HG02763 (cell line): ENCODE measurements at regions not wholly inside any gene's neighbourhood (a gene's known extent, or its start where the extent isn't known, plus 50 kb on each side); places are given as distances from the start of the nearest gene placed in this dataset.
"Not testable (repeated sequence)": the region's sequence is repeated elsewhere in the genome, so short reads cannot be mapped to it uniquely, and the experiment has no call there.

Experiments
- ATAC-seq: cut with Tn5 transposase; IDR thresholded peaks from one replicate; pipeline ENCODE4 v1.9.1; 2021; ENCODE audit warnings: mild to moderate bottlenecking, moderate library complexity; ENCODE audit not compliant: unreplicated experiment

DNA sequence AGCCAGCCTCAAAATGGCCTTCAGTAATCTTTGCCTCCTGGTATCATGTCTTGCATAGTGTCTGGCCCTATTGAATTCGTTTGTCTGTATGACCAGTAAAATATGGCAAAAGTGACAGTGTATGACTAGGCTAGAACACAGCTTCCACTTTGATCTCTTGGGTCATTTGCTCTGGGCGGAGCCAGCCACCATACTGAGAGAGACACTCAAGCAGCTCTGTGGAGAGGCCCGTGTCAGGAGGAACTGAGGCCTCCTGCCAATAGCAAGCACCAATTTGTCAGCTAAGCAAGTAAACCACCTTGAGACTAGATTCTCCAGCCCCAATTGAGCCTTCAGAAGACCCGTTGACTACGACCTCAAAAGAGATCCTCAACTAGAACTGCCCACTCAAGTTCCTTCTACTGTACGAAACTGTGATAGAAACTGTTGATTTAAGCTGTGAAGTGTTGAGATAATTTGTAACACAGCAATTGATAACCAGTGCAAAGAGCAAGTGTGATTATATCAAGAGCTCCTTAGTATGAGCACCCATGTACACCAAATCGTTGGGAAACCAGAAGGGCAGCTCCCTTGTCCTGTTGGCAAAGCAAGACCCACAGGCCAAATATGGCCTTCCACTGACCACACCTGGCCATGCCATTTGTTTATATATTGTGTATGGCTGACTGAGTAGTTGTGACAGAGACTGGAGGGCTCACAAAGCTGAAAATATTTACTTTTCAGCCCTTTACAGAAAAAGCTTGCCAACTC is 52.7 kb upstream of the SERBP1 start:
- ATAC-seq: no peak

DNA sequence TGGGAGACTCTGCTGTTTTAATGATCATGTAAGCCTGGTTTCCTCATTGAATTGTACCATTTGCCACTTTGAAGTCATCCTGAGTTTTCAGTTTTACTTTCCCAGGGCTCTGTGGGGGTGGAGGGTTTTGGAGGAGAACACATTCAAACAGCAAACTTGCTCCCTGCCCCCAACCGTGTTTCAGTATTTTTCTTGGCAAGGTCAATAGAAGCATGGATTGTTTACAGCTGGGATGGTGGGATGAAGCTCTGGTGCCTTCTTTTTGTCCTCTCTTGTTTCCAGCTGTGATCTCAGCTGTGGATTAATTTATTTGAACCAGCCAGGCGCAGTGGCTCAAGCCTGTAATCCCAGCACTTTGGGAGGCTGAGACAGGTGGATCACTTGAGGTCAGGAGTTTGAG is 54.3 kb upstream of the SERBP1 start:
- ATAC-seq: no peak

DNA sequence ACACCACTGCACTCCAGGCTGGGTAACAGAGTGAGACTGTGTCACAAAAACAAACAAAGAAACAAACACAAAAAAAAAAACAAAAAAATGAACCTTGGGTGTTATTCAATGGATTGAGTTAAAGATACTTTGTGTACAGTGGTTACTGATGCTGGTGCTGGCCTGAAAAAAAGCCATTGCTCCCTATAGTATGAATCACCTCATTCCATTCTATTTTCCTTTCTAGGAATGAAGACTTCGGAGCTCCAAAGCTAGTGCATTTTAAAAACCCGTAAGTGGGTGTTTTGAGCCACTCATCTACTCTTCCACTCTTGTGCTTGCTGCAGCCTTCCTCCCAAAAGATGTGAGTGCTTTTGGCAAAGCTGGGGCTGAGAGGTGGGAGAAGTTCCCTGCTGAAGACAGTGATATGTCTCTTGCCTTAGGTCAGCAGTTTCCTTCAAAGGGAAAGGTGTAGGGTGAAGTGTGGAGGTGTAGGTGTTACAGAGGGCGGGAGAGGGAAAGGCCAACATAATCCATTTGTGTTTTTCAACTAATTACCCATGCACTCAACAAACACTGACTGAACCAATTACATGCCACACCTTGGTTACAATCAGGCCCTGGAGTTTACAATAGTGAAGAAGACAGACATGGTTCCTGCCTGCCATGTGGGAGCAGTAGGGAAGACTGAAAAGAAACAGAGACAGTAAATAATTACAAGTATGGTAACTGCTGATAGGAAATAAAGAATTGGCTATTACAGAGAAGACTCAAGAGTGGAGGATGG is 55.0 kb upstream of the SERBP1 start:
- no peak for ATAC-seq

DNA sequence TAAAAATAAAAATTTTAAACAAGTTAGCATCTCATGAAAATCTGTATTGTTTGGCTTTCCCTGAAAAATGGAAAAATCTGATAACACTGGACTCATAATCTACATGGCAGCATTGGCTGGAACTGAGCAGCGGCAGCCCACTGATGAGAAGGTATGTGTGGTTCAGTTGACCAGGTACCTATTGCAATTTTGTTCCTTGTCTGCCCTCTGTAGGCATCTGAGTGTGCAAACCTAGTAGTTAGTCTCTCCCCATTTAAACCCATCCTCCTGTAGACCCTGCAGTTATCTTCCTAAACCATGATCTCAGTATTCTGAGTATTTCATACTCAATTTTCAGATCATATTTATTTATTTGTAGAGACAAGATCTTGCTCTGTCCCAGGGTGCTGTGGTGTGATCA is 59.4 kb upstream of the SERBP1 start:
- no peak for ATAC-seq

DNA sequence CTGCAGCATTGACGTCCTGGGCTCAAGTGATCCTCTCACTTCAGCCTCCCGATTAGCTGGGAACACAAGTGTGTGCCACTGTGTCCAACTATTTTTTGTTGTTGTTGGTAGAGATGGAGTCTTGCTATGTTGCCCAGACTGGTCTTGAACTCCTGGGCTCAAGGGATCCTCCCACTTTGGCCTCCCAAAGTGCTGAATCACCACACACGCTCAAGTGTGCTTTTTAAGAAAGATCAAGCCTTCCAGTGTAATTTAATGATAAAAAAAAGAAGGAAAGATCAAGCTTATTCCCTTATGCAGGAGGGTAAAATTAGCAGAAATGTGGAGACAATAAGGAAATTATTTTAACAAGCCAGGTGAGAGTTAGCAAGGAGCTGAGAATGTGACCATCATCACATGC is 61.1 kb upstream of the SERBP1 start:
- no peak for ATAC-seq

DNA sequence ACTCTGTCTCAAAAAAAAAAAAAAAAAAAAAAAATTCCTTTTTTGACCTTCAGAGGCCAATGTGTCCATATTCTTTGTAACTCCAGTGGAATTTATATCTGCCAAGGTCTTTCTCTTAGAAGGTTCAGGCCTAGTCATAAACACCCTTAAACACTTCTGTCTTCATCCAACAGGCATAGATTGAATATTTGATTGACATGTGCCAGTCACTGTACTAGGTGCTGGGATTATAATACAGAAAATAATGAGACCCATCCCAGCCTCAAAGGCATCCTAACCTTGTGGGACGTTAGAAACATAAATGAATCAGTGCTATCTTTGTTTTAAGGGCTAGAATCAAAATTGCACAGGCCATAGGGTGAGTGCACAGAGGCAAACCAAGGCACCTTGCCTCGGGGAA is 62.9 kb upstream of the SERBP1 start:
- no peak for ATAC-seq

DNA sequence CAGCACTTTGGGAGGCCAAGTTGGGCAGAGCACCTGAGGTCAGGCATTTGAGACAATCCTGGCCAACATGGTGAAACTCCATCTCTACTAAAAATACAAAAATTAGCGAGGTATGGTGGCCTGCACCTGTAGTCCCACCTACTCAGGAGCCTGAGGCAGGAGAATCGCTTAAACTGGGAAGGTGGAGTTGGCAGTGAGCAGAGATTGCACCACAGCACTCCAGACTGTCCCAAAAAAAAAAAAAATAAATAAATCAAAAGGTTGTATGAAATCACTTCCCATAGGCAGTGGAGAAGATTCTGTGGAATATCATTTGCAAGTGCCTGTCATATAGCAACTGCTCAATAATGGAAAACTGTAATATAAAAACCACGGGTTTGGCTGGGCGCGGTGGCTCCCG is 65.1 kb upstream of the SERBP1 start:
- no peak for ATAC-seq

DNA sequence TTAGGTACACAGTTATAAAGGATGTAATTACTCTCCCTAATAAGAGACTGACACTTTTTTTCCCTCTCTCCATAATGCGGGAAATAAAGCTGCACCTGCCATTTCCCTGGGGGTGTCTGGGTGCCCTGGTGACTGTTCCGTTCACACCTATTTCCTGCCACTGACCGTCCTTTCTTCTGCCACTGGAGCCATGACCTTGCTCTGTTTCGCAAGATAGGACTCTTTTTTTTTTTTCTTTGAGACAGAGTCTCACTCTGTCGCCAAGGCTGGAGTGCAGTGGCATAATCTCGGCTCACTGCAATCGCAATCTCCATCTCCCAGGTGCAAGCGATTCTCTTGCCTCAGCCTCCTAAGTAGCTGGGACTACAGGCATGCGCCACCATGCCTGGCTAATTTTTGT is 66.1 kb upstream of the SERBP1 start:
- ATAC-seq: no peak

DNA sequence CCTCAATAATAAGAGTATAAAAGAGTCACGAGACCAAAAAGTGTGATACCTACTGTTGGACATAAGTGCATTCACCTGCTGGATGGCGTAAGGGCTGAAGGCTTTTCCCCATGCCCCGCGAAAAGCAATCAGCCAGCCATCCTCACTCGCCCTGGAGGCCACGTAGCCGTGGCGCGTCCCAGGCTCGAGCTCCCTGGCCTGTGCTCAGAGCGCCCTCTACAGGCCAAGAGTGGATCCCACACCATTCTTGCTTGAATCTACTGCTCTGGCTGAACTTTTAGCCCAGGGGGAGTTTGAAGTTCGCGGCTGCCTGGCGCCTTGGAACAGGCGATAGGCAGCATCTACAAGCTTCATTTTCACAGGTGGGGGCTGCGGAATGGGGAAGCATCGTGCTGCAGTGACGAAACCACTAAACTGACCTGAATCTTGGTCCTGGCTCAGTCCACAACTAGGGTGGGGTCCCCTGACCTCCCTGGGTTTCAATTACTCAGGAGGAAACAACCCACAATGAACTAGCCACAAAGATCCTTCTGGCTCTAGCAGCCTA is 70.3 kb upstream of the SERBP1 start:
- ATAC-seq: peak; percentile 97

DNA sequence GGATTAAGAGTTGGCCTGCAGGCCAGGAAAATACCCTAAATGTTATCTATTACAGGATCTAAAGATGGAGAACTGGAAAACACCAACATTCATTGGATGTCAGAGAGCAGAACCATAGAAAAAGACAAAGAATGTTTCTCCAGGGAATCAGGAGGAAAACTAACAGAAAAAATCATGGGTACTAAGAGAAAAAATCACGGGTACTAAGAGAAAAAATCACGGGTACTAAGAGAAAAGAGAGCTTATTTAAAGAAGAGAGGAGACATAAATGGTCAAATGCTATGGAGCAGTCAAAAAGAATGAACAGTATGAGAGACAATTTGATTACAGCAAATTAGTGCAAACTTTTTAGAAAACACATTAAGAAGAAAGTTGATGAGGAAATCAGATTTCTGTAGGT is 73.8 kb upstream of the SERBP1 start:
- ATAC-seq: no peak

DNA sequence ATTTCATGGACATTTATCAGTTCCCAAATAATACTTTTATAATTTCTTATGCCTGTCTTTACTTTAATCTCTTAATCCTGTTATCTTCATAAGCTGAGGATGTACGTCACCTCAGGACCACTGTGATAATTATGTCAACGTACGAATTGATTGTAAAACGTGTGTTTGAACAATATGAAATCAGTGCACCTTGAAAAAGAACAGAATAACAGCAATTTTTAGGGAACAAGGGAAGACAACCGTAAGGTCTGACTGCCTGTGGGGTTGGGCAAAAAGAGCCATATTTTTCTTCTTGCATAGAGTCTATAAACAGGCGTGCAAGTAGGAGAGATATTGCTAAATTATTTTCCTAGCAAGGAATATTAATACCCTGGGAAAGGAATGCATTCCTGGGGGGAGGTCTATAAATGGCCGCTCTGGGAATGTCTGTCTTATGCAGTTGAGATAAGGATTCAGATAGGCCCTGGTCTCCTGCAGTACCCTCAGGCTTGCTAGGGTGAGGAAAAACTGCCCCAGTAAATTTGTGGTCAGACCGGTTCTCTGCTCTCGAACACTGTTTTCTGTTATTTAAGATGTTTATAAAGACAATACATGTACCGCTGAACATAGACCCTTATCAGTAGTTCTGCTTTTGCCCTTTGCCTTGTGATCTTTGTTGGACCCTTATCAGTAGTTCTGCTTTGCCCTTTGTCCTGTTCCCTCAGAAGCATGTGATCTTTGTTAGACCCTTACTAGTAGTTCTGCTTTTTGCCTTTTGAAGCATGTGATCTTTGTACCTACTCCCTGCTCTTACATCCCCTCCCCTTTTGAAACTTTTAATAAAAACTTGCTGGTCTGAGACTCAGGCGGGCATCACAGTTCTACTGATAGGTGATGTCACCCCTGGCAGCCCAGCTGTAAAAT is 83.4 kb upstream of the SERBP1 start:
- not testable (repeated sequence) for ATAC-seq

DNA sequence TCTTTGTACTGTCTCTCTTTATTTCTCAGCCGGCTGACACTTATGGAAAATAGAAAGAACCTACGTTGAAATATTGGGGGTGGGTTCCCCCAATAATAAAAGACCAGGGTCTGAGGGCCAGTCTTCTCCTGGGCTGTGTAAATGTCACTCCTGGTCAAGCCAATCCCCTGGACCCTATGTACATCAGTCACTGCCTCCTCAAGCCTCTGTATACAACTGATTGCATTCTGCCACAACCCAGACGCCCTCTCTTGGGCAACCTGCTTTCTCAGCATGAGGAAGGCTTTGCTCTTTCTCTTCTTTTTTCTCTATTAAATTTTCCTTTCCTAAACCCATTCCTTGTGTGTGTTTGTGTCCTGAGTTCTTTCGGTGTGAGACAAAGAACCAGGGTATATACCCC is 84.1 kb upstream of the SERBP1 start:
- ATAC-seq: no peak

DNA sequence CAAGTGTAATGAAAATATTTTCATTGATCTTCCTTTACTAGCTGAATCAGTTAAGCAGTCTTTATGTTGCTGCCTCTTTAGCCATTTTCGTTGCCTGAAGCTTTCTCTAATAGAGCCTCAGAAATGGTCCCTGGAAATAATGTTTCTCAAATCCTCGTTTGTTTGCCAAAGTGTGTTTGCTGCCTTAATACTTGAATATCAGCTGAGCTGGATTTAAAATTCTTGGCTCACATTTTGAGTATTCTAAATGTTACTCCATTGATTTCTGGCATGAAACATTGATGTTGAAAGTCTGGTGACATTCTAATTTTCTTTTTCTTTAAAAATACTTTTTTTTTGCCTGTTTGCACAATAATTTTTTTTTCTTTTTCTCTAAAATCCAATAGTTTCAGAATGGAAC is 84.6 kb upstream of the SERBP1 start:
- no peak for ATAC-seq

DNA sequence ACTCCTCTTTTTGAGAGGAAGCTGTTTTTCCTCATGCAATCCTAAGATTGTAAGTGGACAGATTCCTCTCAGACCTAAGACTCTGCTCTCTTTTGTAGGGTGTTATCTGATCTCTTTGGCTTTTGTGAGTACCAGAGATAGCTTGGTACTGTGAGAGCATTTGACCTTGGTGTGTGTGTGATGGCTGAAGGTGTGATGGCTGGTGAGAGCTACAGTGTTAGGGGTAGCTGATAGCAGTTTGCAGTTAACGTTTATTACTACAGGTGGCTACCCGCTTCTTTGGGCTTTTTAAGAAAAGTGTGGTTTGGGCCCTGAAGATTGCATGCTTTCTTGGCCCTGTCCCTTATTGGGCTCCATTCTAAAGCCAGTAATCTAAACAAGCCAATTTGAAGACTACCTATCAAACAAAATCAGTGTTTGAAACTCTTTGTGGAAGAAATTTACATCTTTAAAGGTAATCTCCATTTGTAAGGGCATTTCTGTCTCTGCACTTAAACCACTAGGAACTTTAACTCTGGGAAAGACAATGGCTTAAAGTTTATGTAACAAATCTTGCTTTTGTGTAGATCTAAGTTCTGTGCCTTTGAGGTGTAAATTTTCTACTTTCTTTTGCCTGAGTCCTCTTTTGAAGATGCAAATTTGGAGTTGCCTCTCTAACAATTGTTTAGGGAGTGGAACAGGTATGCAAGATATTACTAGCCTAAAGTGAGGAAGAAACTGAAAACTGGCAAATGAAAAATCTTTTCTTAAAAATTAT is 85.3 kb upstream of the SERBP1 start:
- ATAC-seq: no peak

DNA sequence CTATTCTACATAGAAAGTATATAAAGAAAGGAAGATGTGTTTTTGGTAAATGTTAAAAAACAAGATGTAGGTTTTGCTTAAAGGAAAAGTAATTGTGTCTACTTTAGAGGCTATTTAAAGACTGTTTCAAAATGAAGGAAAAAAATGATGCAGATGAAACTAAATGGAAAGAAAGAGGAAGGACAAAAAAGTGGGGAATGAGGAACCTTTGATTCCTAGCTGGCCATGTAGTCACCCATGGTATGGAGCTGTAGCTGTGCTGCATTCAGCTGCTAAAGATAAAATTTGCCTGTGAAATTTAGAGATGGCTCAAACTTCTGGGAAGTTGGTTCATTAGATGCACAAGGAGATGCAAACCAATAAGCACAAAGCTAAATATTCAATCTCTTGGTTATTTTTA is 86.8 kb upstream of the SERBP1 start:
- no peak for ATAC-seq

DNA sequence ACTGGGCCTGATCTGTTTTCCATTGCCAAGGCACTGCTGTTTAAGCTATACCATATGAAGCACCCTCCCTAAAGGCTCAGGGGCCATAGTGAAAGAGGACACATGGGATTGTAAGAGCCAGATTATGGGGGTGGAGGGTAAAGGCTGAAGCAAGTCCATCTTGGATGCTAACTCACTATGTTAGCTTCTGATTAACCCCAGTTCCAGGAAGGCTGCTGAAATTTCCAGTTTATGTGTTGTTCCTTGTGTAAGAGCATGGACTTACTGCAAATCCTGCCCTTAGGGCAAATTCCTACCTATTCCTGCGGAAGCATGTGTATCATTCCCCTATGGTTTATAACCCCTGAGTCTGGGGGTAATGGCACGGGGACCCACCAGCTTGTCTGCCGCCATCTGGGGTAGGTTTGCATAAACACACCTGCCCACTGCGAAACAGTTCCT is 91.8 kb upstream of the SERBP1 start:
- ATAC-seq: no peak

DNA sequence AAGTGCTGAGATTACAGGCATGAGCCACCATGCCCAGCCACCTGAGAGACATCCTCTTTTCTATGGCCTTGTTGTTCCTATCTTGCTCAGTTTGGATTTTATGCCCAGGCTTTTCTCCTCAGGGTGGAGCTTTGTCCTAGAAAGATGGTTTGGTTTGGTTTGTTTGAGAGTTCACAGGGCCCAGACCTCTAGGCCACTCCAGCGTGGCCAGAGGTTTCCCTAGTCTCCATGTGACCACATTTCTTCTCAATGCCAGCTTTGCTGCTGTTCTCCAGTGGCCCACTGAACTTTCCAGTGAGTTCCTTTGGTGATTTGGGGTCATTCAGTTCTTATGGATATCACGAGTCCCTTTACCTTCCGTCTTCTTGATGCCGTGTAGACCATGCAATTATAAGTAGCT is 92.6 kb upstream of the SERBP1 start:
- ATAC-seq: no peak

DNA sequence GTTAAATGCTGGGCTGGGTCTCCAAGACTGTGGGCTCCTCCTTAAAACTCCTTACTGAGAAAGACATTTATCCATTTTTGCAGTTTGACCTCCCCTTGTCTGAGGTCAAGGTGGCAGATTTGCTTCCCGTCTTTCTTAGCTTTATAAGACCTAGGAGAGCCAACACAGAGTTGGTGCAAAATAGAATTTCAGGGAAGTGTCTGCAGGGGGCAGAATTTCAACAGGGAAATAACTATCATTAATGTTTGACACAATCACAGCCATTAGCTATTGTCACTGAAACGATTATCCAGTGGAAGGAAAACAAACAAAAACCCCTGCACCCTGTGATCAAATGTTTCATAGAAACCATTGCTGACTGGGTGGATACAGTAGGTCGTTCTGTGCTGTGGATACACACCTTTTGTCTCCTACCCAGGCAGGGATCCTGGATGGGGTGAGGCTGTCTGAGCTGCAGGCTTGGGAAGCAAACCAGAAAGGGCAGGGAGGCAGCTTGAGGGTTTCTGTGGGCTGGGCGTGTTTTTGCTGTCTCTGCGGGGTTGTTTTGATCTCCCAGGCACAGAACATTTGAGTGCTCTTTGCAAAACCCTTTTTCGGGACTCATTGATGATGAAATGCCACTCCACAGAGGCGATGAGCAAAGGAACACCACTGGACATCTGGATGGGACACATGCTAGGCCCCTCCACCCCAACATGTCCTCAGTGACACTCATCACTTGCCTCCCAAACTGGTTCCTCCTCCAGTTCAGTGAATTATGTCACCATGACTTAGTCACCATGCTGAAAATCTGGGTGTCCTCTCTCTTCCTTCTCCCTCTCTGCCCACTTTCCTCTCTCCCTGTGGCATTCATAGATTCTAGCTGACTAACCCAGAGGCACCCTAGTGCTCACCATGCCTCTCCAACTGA is 94.2 kb upstream of the SERBP1 start:
- ATAC-seq: no peak

DNA sequence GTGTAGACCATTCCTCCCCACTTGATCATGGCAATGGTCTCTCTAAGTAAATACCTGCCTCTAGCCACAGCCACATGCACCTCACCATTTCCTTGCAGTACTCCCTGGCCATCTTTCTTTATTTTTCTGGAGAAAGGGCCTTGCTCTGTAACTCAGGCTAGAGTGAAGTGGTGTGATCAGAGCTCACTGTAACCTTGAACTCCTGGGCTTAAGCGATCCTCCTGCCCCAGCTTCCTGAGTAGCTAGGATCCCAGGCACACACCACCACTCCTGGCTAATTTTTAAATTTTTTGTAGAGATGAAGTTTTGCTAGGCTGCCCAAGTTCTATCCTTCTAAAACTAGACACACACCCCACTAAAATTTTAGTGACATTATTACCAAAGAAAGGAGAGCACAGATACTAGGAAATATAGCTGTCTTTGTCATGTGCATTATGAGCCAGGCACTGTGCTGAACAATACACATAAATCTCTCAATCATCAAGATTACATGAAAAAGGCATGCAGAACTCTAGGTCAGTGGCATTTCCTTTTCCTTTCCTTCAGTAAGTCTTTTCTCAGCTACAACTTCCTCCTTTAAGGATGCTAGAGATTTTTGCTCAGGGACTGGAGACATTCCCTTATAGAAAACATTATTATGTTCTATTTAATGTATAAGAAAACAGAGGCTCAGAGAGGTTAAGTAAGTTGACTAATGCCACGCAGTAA is 95.0 kb upstream of the SERBP1 start:
- ATAC-seq: no peak
